NCI-H524 (cell line): ENCODE measurements at regions not wholly inside any gene's neighbourhood (a gene's known extent, or its start where the extent isn't known, plus 50 kb on each side); places are given as distances from the start of the nearest gene placed in this dataset.
"Not testable (repeated sequence)": the region's sequence is repeated elsewhere in the genome, so short reads cannot be mapped to it uniquely, and the experiment has no call there.

Experiments
- DNase-seq, 2 experiments: peaks; one replicate each; lab custom pipeline; 2025; lab: John Stamatoyannopoulos, UW

DNA sequence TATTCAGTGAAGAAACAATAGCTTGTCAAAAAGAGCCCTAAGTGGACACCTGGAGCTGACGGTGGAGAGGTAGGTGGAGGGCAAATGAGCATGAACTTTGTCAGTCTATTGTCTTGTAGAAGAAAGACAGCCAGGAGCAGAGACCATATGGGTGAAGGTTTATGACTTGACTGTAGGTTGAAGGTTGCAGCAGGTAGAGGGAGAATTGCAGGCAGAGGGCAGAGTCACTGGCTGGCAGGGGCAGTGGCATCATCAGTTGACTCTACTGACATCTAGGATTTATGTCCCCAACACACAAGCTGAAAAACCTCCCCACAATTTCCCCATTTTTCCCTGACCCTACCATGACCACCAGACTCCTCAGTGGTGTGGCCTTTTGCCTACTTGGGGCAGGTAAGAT lies 243.6 kb upstream of the PRSS58 start:
- DNase-seq: no peak

DNA sequence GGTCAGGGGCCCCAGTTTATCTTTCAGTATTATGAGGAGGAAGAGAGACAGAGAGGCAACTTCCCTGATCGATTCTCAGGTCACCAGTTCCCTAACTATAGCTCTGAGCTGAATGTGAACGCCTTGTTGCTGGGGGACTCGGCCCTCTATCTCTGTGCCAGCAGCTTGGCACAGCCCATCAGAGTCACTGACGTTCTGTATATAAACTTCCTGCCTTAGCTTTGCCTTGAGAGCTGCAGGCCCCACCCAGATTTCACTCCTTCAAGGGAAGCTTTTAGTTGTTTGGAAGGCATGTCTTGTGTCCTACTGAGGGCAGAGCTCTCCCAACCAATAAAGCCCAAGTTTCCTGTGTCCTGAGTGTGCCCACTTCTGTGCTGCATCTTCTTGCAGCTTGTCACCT lies 242.5 kb upstream of the PRSS58 start:
- no peak for DNase-seq

GRCh38 chr7:142499635-142500034 lies 241.8 kb upstream of the PRSS58 start:
- no peak for DNase-seq

GRCh38 chr7:142498364-142498763 lies 240.5 kb upstream of the PRSS58 start:
- no peak for DNase-seq

- DNase-seq: peak in 1 of 2 experiments; percentile 35
Measured at GRCh38 chr7:142496545-142496991, 238.7 kb upstream of the PRSS58 start.

DNA sequence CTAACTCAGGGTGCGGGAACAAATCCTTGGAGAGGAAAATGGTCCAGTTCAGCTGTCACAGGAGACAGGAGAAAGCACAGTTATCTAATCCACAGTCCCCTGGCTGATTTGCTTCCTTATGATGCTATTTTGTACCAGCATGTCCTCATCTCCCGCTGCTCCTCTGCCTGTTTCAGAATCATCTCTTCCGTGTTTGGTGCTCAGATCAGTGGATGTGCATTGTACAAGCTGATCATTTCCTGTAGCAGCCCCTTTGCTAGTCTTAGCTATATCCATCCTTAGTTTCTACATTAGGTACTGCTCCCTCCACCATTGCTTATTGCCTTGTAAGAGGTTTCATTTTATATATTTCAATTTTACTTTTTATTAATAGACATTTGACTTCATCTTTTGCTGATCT lies 238.0 kb upstream of the PRSS58 start:
- DNase-seq: not testable (repeated sequence)

DNA sequence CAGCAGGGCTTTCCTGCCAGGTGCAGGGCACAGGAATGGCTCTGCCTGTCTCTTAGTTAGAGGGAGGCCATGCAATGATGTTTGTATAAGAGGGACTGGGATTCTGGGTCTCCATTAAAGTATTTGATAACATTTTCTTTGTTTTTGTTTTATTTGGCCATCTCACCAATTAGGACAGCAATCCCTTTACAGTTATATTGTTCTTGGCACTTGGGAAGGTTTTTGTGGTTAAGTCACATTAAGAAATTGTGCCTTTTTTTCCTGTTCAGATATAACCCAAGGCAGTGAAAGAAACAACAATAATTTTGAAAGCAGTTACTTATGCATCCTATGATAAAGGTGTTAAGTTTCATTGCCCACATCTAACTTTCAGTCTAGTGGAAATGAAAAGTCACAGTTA lies 237.4 kb upstream of the PRSS58 start:
- DNase-seq: not testable (repeated sequence)

GRCh38 chr7:142494021-142494420 lies 236.2 kb upstream of the PRSS58 start:
- DNase-seq: no peak

DNA sequence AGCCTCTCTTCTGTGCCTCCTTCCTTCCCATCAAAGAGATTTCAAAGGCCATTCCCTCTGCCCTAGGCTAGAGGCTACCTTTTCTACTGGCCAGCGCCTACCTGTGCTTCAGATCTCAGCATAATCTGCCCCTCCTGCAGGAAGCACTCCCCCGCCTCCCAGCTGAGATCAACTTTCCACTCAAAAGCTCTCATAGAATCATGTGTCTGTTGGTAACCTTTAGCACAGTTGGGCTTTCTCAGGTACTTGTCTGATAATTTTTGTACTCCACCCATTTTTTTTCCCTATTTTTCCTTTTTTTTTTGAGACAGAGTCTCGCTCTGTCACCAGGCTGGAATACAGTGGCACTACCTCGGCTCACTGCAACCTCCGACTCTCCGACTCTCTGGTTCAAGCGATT lies 231.0 kb upstream of the PRSS58 start:
- no peak for DNase-seq

GRCh38 chr7:142488036-142488633 lies 230.3 kb upstream of the PRSS58 start:
- DNase-seq: no peak

- peak in 1 of 2 experiments; percentile 23 for DNase-seq
Measured at GRCh38 chr7:142487565-142487964, 229.7 kb upstream of the PRSS58 start.

- peak in 1 of 2 experiments; percentile 45 for DNase-seq
Measured at GRCh38 chr7:142487124-142487523, 229.3 kb upstream of the PRSS58 start.

- DNase-seq: no peak
Measured at GRCh38 chr7:142485617-142486226, 227.9 kb upstream of the PRSS58 start.

DNA sequence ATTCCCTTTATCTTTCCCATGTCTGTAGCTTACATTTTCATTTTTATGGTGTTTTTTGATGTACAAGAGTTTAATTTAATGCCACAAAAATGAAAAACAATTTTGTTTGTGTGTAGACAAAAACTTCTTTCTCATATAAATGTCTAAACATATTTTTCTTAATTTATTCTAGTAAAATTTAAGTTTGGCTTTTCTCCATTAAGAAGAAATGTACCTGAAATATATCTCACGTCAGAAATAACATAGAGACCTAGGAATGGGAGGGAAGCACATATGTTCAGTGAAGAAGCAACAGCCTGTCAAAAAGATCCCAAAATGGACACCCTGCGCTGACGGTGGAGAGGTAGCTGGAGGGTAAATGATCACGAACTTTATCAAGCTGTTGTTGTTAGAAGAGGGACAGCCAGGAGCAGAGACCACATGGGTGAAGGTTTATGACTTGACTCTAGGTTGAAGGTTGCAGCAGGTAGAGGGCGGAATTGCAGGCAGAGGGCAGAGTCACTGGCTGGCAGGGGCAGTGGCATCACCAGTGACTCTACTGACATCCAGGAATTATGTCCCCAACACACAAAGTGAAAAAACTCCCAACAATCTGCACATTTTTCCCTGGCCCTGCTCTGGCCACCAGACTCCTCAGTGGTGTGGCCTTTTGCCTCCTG lies 225.9 kb upstream of the PRSS58 start:
- no peak for DNase-seq

DNA sequence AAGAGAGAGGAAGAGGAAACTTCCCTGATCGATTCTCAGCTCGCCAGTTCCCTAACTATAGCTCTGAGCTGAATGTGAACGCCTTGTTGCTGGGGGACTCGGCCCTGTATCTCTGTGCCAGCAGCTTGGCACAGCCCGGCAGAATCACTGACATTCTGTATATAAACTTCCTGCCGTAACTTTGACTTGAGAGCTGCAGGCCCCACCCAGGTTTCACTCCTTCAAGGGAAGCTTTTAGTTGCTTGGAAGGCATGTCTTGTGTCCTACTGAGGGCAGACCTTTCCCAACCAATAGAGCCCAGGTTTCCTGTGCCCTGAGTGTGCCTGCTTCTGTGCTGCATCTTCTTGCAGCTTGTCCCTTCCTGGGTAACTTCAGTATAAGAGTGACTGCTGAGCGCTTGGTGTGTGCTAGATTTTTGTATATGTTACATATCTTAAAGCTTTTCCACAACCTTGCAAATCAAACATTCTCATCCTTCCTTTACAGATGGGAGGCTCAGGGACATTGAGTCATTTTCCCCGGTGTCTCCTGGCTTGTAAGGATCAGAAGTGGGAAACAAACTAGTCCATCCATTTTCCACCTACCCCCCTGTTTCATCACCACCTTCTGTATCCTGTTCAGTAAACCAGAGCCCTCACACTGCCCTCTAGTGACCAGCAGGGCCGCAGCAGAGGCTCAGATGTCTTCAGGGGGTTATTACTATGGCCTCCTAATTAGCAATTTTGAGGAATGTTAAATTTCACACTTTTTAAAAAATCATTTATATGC lies 225.2 kb upstream of the PRSS58 start:
- DNase-seq: peak in 1 of 2 experiments; percentile 48

DNA sequence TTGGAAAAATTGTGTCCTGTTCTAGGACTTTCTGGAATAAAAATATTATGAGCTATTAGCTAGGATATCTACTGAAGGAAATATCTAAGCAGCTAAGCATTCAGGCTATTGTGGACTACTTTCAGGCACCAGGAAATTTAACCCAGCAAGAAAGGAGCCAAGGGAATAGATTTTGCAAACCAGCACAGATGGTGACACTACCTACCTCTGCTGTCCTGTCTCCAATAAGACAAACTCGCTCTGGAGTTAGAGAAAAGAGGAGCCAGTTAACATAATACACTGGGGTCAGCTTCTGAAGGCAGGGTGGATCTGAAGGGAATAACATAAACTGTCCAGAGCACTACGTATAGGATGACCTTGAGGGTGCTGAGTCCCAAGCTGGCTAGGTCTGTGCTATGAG lies 223.7 kb upstream of the PRSS58 start:
- peak in 1 of 2 experiments; percentile 52 for DNase-seq

- peak in 1 of 2 experiments; percentile 59 for DNase-seq
Measured at GRCh38 chr7:142478479-142479220, 220.8 kb upstream of the PRSS58 start.

DNA sequence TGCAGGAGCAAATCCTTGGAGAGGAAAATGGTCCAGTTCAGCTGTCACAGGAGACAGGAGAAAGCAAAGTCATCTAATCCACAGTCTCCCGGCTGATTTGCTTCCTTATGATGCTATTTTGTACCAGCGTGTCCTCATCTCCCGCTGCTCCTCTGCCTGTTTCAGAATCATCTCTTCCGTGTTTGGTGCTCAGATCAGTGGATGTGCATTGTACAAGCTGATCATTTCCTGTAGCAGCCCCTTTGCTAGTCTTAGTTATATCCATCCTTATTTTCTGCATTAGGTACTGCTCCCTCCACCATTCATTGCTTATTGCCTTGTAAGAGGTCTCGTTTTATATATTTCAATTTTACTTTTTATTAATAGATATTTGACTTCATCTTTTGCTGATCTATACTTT lies 219.9 kb upstream of the PRSS58 start:
- not testable (repeated sequence) for DNase-seq

GRCh38 chr7:142477079-142477651 lies 219.3 kb upstream of the PRSS58 start:
- no peak for DNase-seq

- DNase-seq: no peak
Measured at GRCh38 chr7:142476077-142476476, 218.2 kb upstream of the PRSS58 start.

GRCh38 chr7:142471820-142472219 lies 214.0 kb upstream of the PRSS58 start:
- DNase-seq: no peak

DNA sequence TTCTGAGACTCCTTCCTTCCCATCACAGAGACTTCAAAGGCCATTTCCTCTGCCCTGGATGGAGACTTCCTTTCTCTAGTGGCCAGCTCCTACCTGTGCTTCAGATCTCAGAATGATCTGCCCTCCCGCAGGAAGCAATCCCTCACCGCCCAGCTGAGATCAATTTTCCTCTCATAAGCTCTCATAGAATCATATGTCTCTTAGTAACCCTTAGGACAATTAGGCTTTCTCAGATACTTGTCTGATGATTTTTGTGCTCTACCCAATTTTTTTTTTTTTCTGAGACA lies 212.6 kb upstream of the PRSS58 start:
- no peak for DNase-seq
